ENCODE measurements at regions not wholly inside any gene's neighbourhood (a gene's known extent, or its start where the extent isn't known, plus 50 kb on each side); places are given as distances from the start of the nearest gene placed in this dataset.

DNA sequence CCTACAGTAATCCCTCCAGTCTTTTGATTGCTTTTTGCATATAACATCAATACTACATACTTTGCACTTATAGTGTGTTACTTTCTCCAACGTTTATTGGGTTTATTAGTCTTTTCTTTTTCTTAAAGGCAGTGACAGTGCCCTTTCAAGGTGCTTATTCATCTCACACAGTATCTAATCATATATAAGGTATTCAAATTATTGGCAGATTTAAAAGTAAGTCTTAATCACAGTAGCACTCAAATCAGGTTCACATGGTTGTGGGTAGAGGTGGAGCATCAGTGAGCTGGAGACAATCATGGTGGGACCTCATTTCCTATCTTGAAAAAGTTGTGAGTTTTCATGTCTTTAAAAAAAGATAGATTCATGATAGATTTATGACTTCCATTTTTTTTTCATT is 706.2 kb downstream of the GALC start:
- TF ChIP-seq, protein P1, sequence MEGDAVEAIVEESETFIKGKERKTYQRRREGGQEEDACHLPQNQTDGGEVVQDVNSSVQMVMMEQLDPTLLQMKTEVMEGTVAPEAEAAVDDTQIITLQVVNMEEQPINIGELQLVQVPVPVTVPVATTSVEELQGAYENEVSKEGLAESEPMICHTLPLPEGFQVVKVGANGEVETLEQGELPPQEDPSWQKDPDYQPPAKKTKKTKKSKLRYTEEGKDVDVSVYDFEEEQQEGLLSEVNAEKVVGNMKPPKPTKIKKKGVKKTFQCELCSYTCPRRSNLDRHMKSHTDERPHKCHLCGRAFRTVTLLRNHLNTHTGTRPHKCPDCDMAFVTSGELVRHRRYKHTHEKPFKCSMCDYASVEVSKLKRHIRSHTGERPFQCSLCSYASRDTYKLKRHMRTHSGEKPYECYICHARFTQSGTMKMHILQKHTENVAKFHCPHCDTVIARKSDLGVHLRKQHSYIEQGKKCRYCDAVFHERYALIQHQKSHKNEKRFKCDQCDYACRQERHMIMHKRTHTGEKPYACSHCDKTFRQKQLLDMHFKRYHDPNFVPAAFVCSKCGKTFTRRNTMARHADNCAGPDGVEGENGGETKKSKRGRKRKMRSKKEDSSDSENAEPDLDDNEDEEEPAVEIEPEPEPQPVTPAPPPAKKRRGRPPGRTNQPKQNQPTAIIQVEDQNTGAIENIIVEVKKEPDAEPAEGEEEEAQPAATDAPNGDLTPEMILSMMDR (IDR thresholded peaks at IDR 0.05) = no peak
- no peak for TF ChIP-seq POLR2A (IDR thresholded peaks at IDR 0.05)

Data from adrenal gland (tissue), 5 donors.